ENCODE measurements at regions not wholly inside any gene's neighbourhood (a gene's known extent, or its start where the extent isn't known, plus 50 kb on each side); places are given as distances from the start of the nearest gene placed in this dataset.

DNA sequence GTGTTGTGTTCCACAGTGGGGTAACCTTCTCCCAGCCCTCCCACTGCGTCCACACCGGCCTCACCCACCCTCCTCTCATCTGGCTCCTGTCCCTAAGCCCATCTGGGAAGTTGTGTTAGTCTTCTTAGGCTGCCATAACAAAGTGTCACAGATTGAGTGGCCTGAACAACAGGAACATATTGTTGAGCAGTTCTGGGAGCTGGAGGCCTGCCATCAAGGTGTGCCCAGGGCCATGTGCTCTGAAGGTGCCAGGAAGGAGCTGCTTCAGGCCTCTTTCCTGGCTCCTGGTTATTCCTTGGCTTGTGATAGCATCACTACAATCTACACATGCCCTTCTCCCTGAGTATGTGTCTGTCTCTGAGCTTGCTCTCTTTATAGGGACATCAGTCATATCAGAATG is 327.6 kb upstream of the COBL start:
- no peak overlapping the region for H3K4me3 Mint-ChIP-seq
- H3K4me1 ChIP-seq (ENCODE audit: insufficient read depth, low read length) = no peaks in the 10 kb centered on the region
- POLR2A ChIA-PET = no interaction called here

DNA sequence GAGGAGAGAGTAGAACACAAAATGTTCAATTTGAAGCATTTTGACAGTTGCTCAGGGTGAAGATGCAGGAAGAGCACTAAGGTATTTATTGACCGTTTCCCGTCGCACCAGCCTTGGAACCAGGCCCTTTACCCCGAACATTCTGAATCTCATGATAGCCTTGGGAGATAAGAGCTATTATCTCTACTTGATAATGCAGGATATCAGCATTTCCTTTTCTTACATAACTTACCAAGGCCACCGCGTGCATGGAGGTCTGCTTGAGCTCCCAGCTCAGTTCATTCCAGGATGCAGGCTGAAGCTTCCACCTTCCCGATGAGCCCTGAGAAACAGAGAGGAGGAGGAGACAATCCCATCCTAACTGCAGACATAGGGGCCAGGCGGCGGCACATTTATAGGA is 324.2 kb upstream of the COBL start:
- no peak overlapping the region for H3K27ac Mint-ChIP-seq
- H3K27me3 ChIP-seq (ENCODE audit: control insufficient read depth in 1 of 2, insufficient read depth in 2 of 2, low read length in 2 of 2) = no peaks in the 10 kb centered on the region
- no peaks in the 10 kb centered on the region for H3K27me3 Mint-ChIP-seq
- intact Hi-C loops (cut with DNase I, micrococcal nuclease) = no loop called here
- no peak overlapping the region for H3K4me3 Mint-ChIP-seq
- POLR2A ChIA-PET = no interaction called here
- no peaks in the 10 kb centered on the region for H3K36me3 ChIP-seq (ENCODE audit: insufficient read depth, low read length)
- no peak for DNase-seq
- H3K9me3 Mint-ChIP-seq = peaks cover 6% of the 10 kb centered on the region
- TF ChIP-seq, protein P1, sequence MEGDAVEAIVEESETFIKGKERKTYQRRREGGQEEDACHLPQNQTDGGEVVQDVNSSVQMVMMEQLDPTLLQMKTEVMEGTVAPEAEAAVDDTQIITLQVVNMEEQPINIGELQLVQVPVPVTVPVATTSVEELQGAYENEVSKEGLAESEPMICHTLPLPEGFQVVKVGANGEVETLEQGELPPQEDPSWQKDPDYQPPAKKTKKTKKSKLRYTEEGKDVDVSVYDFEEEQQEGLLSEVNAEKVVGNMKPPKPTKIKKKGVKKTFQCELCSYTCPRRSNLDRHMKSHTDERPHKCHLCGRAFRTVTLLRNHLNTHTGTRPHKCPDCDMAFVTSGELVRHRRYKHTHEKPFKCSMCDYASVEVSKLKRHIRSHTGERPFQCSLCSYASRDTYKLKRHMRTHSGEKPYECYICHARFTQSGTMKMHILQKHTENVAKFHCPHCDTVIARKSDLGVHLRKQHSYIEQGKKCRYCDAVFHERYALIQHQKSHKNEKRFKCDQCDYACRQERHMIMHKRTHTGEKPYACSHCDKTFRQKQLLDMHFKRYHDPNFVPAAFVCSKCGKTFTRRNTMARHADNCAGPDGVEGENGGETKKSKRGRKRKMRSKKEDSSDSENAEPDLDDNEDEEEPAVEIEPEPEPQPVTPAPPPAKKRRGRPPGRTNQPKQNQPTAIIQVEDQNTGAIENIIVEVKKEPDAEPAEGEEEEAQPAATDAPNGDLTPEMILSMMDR (IDR thresholded peaks at IDR 0.05) = no peak
- H3K36me3 Mint-ChIP-seq (ENCODE audit: low read depth) = no peaks in the 10 kb centered on the region
- H3K4me1 ChIP-seq (ENCODE audit: insufficient read depth, low read length) = no peaks in the 10 kb centered on the region
- peaks cover 0 to 28% of the 10 kb centered on the region in 2 experiments for H3K9me3 ChIP-seq (ENCODE audit: control insufficient read depth in 1 of 2, insufficient read depth in 1 of 2, low read length in 2 of 2)
- no peak for ATAC-seq (ENCODE audit: poor library complexity)
- no peak overlapping the region for H3K4me3 ChIP-seq (ENCODE audit: low read length)
- CTCF ChIA-PET = no interaction called here
- no peaks in the 10 kb centered on the region for H3K4me1 Mint-ChIP-seq (ENCODE audit: low read depth)
- no peak overlapping the region for H3K27ac ChIP-seq (ENCODE audit: low read depth in 1 of 2, low read length in 2 of 2)

More for the DNA sequence above, 327.6 kb upstream of the COBL start:
- peaks cover 0 to 30% of the 10 kb centered on the region in 2 experiments for H3K9me3 ChIP-seq (ENCODE audit: control insufficient read depth in 1 of 2, insufficient read depth in 1 of 2, low read length in 2 of 2)
- CTCF ChIA-PET = no interaction called here
- no peak overlapping the region for H3K27ac ChIP-seq (ENCODE audit: low read depth in 1 of 2, low read length in 2 of 2)
- H3K27ac Mint-ChIP-seq = no peak overlapping the region
- peaks cover 9% of the 10 kb centered on the region for H3K9me3 Mint-ChIP-seq
- H3K27me3 Mint-ChIP-seq = no peaks in the 10 kb centered on the region
- intact Hi-C loops (cut with DNase I, micrococcal nuclease) = no loop called here
- ATAC-seq (ENCODE audit: poor library complexity) (no peak), DNase-seq (no peak)
- H3K4me1 Mint-ChIP-seq (ENCODE audit: low read depth) = no peaks in the 10 kb centered on the region
- H3K4me3 ChIP-seq (ENCODE audit: low read length) = no peak overlapping the region
- no peaks in the 10 kb centered on the region for H3K27me3 ChIP-seq (ENCODE audit: control insufficient read depth in 1 of 2, insufficient read depth in 2 of 2, low read length in 2 of 2)
- no peaks in the 10 kb centered on the region for H3K36me3 Mint-ChIP-seq (ENCODE audit: low read depth)
- no peaks in the 10 kb centered on the region for H3K36me3 ChIP-seq (ENCODE audit: insufficient read depth, low read length)
- TF ChIP-seq, protein P1 (IDR thresholded peaks at IDR 0.05) = no peak

DNA sequence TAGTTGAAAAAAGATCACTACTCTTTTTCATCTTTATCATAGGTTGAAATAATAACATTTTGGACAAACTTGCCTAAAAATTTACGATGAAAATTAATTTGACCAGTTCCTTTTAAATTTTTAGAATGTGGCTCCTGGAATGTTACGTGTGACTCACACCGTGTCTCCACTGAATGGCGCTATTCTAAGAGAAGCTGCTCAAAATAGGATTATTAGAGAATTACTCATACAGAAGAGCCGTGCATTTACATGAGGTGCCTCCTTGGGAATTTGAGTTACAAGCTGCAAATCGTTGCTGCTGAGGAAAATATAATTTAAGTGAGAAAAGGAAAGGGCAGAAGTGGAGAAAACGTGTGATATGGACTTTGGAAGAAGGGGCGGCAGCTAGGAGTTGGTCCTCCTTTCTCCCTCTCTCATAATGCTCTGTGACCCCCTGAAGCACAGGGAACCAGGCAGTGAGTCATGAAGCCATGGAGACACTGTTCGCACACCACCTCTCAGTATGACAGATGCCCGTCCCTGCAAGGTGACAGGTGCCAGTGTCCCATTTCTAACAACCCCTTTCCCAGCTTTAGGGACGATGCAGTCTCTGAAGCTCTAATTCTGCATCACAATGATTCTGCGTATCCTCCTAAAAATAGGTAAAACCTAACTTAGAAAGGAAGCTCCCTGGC is 323.2 kb upstream of the COBL start:
- intact Hi-C loops (cut with DNase I, micrococcal nuclease) = no loop called here
- CTCF ChIA-PET = no interaction called here
- no peak overlapping the region for H3K4me3 Mint-ChIP-seq

More for the DNA sequence above, 323.2 kb upstream of the COBL start:
- POLR2A ChIA-PET = no interaction called here
- no peak overlapping the region for H3K27ac ChIP-seq (ENCODE audit: low read depth in 1 of 2, low read length in 2 of 2)
- TF ChIP-seq, protein P1 (IDR thresholded peaks at IDR 0.05) = no peak
- peaks cover 0 to 18% of the 10 kb centered on the region in 2 experiments for H3K9me3 ChIP-seq (ENCODE audit: control insufficient read depth in 1 of 2, insufficient read depth in 1 of 2, low read length in 2 of 2)
- Mint-ChIP-seq H3K27me3 (no peaks in the 10 kb centered on the region), H3K36me3 (ENCODE audit: low read depth) (no peaks in the 10 kb centered on the region), H3K9me3 (peaks cover 6% of the 10 kb centered on the region), H3K27ac (no peak overlapping the region), H3K4me1 (ENCODE audit: low read depth) (no peaks in the 10 kb centered on the region)
- DNase-seq (no peak), ATAC-seq (ENCODE audit: poor library complexity) (no peak)
- H3K27me3 ChIP-seq (ENCODE audit: control insufficient read depth in 1 of 2, insufficient read depth in 2 of 2, low read length in 2 of 2) = no peaks in the 10 kb centered on the region
- H3K36me3 ChIP-seq (ENCODE audit: insufficient read depth, low read length) = no peaks in the 10 kb centered on the region
- H3K4me3 ChIP-seq (ENCODE audit: low read length) = no peak overlapping the region
- no peaks in the 10 kb centered on the region for H3K4me1 ChIP-seq (ENCODE audit: insufficient read depth, low read length)

All from CD4-positive, alpha-beta T cell (primary cell).